T-helper 17 cell (primary cell): ENCODE measurements at regions not wholly inside any gene's neighbourhood (a gene's known extent, or its start where the extent isn't known, plus 50 kb on each side); places are given as distances from the start of the nearest gene placed in this dataset.

ENCODE experiments used
- ATAC-seq: fragments of 150-1000 bp; cut with Tn5 transposase; 2 replicates; pipeline ENCODE4 v1.10.0; 2021; ENCODE audit warnings: mild to moderate bottlenecking, moderate library complexity
- DNase-seq, 3 donors: peaks; one replicate each; pipeline versions ENCODE4 v3.0.0 to v3.0.0-alpha.2; 2020 to 2021
- H3K9me3 ChIP-seq: one replicate; pipeline ENCODE4 v1.7.0; 2013; ENCODE audit warnings: low read length, mild to moderate bottlenecking; ENCODE audit not compliant: control insufficient read depth, poor library complexity, severe bottlenecking
- H3K27ac Mint-ChIP-seq: one replicate; pipeline ENCODE4 v1.8.0; 2022; ENCODE audit warnings: mild to moderate bottlenecking, moderate library complexity, mixed read lengths
- H3K27me3 Mint-ChIP-seq: one replicate; pipeline ENCODE4 v1.8.0; 2022; ENCODE audit warnings: mixed read lengths
- H3K36me3 Mint-ChIP-seq: one replicate; pipeline ENCODE4 v1.8.0; 2022; ENCODE audit warnings: low read depth, mixed read lengths
- H3K4me1 Mint-ChIP-seq: one replicate; pipeline ENCODE4 v1.8.0; 2022; ENCODE audit warnings: mild to moderate bottlenecking, mixed read lengths
- H3K4me3 Mint-ChIP-seq: one replicate; pipeline ENCODE4 v1.8.0; 2022; ENCODE audit warnings: mild to moderate bottlenecking, moderate library complexity, mixed read lengths

GRCh38 chr5:88425124-88425523 is 156.5 kb upstream of the TMEM161B start:
- Mint-ChIP-seq H3K4me1 (no peaks in the 10 kb centered on the region), H3K27ac (no peak overlapping the region), H3K27me3 (peaks cover 14% of the 10 kb centered on the region), H3K4me3 (no peak overlapping the region), H3K36me3 (no peaks in the 10 kb centered on the region)
- DNase-seq (no peak), ATAC-seq (no peak)
- no peaks in the 10 kb centered on the region for H3K9me3 ChIP-seq

- Mint-ChIP-seq H3K4me1 (no peaks in the 10 kb centered on the region), H3K4me3 (no peak overlapping the region), H3K27ac (no peak overlapping the region), H3K27me3 (peaks cover 10% of the 10 kb centered on the region), H3K36me3 (no peaks in the 10 kb centered on the region)
- no peaks in the 10 kb centered on the region for H3K9me3 ChIP-seq
- DNase-seq (no peak), ATAC-seq (no peak)
These were observed 151.3 kb upstream of the TMEM161B start for GRCh38 chr5:88419931-88420330.

GRCh38 chr5:88407341-88407740 is 138.7 kb upstream of the TMEM161B start:
- H3K4me1 Mint-ChIP-seq, result no peaks in the 10 kb centered on the region
- H3K9me3 ChIP-seq, result no peaks in the 10 kb centered on the region
- no peak overlapping the region for H3K27ac Mint-ChIP-seq
- no peak for ATAC-seq
- H3K36me3 Mint-ChIP-seq, result no peaks in the 10 kb centered on the region
- peaks cover 8% of the 10 kb centered on the region for H3K27me3 Mint-ChIP-seq
- no peak overlapping the region for H3K4me3 Mint-ChIP-seq
- DNase-seq, result no peak

GRCh38 chr5:88405783-88406182 is 137.1 kb upstream of the TMEM161B start:
- Mint-ChIP-seq H3K27me3 (peaks cover 8% of the 10 kb centered on the region), H3K4me1 (no peaks in the 10 kb centered on the region), H3K4me3 (no peak overlapping the region), H3K36me3 (no peaks in the 10 kb centered on the region), H3K27ac (no peak overlapping the region)
- H3K9me3 ChIP-seq, result no peaks in the 10 kb centered on the region
- DNase-seq, result no peak
- ATAC-seq, result no peak

GRCh38 chr5:88404405-88404804 is 135.8 kb upstream of the TMEM161B start:
- ATAC-seq, result no peak
- Mint-ChIP-seq H3K4me3 (no peak overlapping the region), H3K36me3 (no peaks in the 10 kb centered on the region), H3K27me3 (peaks cover 11% of the 10 kb centered on the region), H3K27ac (no peak overlapping the region), H3K4me1 (no peaks in the 10 kb centered on the region)
- DNase-seq, result no peak
- no peaks in the 10 kb centered on the region for H3K9me3 ChIP-seq

GRCh38 chr5:88401686-88402085 is 133.0 kb upstream of the TMEM161B start:
- no peak for ATAC-seq
- Mint-ChIP-seq H3K4me1 (no peaks in the 10 kb centered on the region), H3K4me3 (no peak overlapping the region), H3K27ac (no peak overlapping the region), H3K36me3 (no peaks in the 10 kb centered on the region), H3K27me3 (peaks cover 23% of the 10 kb centered on the region)
- no peaks in the 10 kb centered on the region for H3K9me3 ChIP-seq
- DNase-seq, result no peak

- no peak for DNase-seq
- no peak overlapping the region for H3K4me3 Mint-ChIP-seq
- H3K27ac Mint-ChIP-seq, result no peak overlapping the region
- H3K4me1 Mint-ChIP-seq, result no peaks in the 10 kb centered on the region
- peaks cover 27% of the 10 kb centered on the region for H3K27me3 Mint-ChIP-seq
- H3K36me3 Mint-ChIP-seq, result no peaks in the 10 kb centered on the region
- H3K9me3 ChIP-seq, result no peaks in the 10 kb centered on the region
- no peak for ATAC-seq
These were observed 132.6 kb upstream of the TMEM161B start for GRCh38 chr5:88401228-88401627.

- no peak for ATAC-seq
- H3K4me1 Mint-ChIP-seq, result no peaks in the 10 kb centered on the region
- no peak for DNase-seq
- H3K27ac Mint-ChIP-seq, result no peak overlapping the region
- no peaks in the 10 kb centered on the region for H3K9me3 ChIP-seq
- H3K4me3 Mint-ChIP-seq, result no peak overlapping the region
- no peaks in the 10 kb centered on the region for H3K36me3 Mint-ChIP-seq
- peaks cover 32% of the 10 kb centered on the region for H3K27me3 Mint-ChIP-seq
These were observed 130.9 kb upstream of the TMEM161B start for GRCh38 chr5:88399561-88399960.

- H3K27ac Mint-ChIP-seq, result no peak overlapping the region
- H3K9me3 ChIP-seq, result no peaks in the 10 kb centered on the region
- DNase-seq (no peak), ATAC-seq (no peak)
- no peaks in the 10 kb centered on the region for H3K4me1 Mint-ChIP-seq
- peaks cover 32% of the 10 kb centered on the region for H3K27me3 Mint-ChIP-seq
- no peaks in the 10 kb centered on the region for H3K36me3 Mint-ChIP-seq
- no peak overlapping the region for H3K4me3 Mint-ChIP-seq
These were observed 129.7 kb upstream of the TMEM161B start for GRCh38 chr5:88398316-88398715.

- no peak overlapping the region for H3K4me3 Mint-ChIP-seq
- no peaks in the 10 kb centered on the region for H3K4me1 Mint-ChIP-seq
- H3K27ac Mint-ChIP-seq, result no peak overlapping the region
- H3K27me3 Mint-ChIP-seq, result peaks cover 32% of the 10 kb centered on the region
- ATAC-seq (no peak), DNase-seq (no peak)
- no peaks in the 10 kb centered on the region for H3K36me3 Mint-ChIP-seq
- no peaks in the 10 kb centered on the region for H3K9me3 ChIP-seq
These were observed 128.2 kb upstream of the TMEM161B start for GRCh38 chr5:88396751-88397281.

- ATAC-seq, result no peak
- peaks cover 33% of the 10 kb centered on the region for H3K27me3 Mint-ChIP-seq
- no peaks in the 10 kb centered on the region for H3K9me3 ChIP-seq
- no peaks in the 10 kb centered on the region for H3K4me1 Mint-ChIP-seq
- no peak overlapping the region for H3K4me3 Mint-ChIP-seq
- DNase-seq, result no peak
- no peak overlapping the region for H3K27ac Mint-ChIP-seq
- H3K36me3 Mint-ChIP-seq, result no peaks in the 10 kb centered on the region
These were observed 127.4 kb upstream of the TMEM161B start for GRCh38 chr5:88396000-88396535.

GRCh38 chr5:88395264-88395663 is 126.6 kb upstream of the TMEM161B start:
- peaks cover 36% of the 10 kb centered on the region for H3K27me3 Mint-ChIP-seq
- no peak overlapping the region for H3K27ac Mint-ChIP-seq
- DNase-seq (no peak), ATAC-seq (no peak)
- H3K36me3 Mint-ChIP-seq, result no peaks in the 10 kb centered on the region
- H3K4me3 Mint-ChIP-seq, result no peak overlapping the region
- H3K9me3 ChIP-seq, result no peaks in the 10 kb centered on the region
- H3K4me1 Mint-ChIP-seq, result no peaks in the 10 kb centered on the region

GRCh38 chr5:88394536-88395175 is 126.0 kb upstream of the TMEM161B start:
- no peaks in the 10 kb centered on the region for H3K4me1 Mint-ChIP-seq
- no peak overlapping the region for H3K4me3 Mint-ChIP-seq
- no peak for DNase-seq
- no peak for ATAC-seq
- H3K9me3 ChIP-seq, result no peaks in the 10 kb centered on the region
- no peak overlapping the region for H3K27ac Mint-ChIP-seq
- H3K27me3 Mint-ChIP-seq, result peaks cover 39% of the 10 kb centered on the region
- H3K36me3 Mint-ChIP-seq, result no peaks in the 10 kb centered on the region
